ENCODE measurements at regions not wholly inside any gene's neighbourhood (a gene's known extent, or its start where the extent isn't known, plus 50 kb on each side); places are given as distances from the start of the nearest gene placed in this dataset.
A peak's percentile ranks its signal among the peaks of the same experiment; 100 is the strongest.

DNA sequence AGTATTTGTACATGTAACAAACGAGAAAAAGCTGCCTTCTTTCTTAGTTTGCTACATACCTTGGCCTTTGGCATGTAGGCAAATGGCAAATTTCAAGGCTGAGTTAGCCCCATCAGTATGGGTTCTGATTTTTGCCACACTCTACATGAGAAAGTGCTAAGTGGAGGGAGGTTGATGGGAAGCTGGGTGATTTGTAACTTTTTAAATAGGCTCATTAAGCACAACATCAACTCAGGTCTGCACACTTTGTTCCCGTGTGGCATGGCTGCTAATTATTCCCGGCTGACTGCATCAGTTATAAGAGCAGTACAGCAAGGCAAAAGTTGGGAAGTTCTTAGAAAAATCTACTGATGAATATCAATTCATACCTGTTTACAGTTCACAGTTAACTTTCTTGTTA lies 172.8 kb upstream of the MAP3K7 start:
- H3K4me1 Mint-ChIP-seq (ENCODE audit: low read depth, unreplicated experiment): no peaks in the 10 kb centered on the region
- no peak overlapping the region for H3K27ac Mint-ChIP-seq (ENCODE audit: unreplicated experiment)
- no peaks in the 10 kb centered on the region for H3K36me3 ChIP-seq (ENCODE audit: control insufficient read depth, insufficient read depth, low read length)
- H3K4me3 ChIP-seq (ENCODE audit: low read depth, low read length): no peak overlapping the region
- TF ChIP-seq CTCF (IDR thresholded peaks at IDR 0.05; ENCODE audit: insufficient read depth in 1 of 2, low read depth in 1 of 2, low read length in 1 of 2, severe bottlenecking in 1 of 2, unreplicated experiment in 1 of 2): no peak
- no peaks in the 10 kb centered on the region for H3K36me3 Mint-ChIP-seq (ENCODE audit: insufficient read depth, unreplicated experiment)
- intact Hi-C loops (cut with micrococcal nuclease; ENCODE audit: unreplicated experiment): no loop called here
- no peak overlapping the region for H3K4me3 Mint-ChIP-seq (ENCODE audit: unreplicated experiment)
- BruUV-seq (replicated peaks): no TSS peak
- H3K27me3 Mint-ChIP-seq (ENCODE audit: insufficient read depth, unreplicated experiment): no peaks in the 10 kb centered on the region
- POLR2A ChIA-PET: no interaction called here
- H3K27me3 ChIP-seq (replicated peaks; ENCODE audit: control insufficient read depth, insufficient read depth, low read length): no peaks in the 10 kb centered on the region
- DNase-seq: no peak
- H3K9me3 Mint-ChIP-seq (ENCODE audit: unreplicated experiment): no peaks in the 10 kb centered on the region
- CTCF ChIA-PET: no interaction called here
- no peaks in the 10 kb centered on the region for H3K4me1 ChIP-seq
- H3K9me3 ChIP-seq: no peaks in the 10 kb centered on the region

- DNase-seq: no peak
- Mint-ChIP-seq H3K27me3 (ENCODE audit: insufficient read depth, unreplicated experiment) (no peaks in the 10 kb centered on the region), H3K27ac (ENCODE audit: unreplicated experiment) (no peak overlapping the region), H3K36me3 (ENCODE audit: insufficient read depth, unreplicated experiment) (no peaks in the 10 kb centered on the region), H3K4me3 (ENCODE audit: unreplicated experiment) (no peak overlapping the region), H3K4me1 (ENCODE audit: low read depth, unreplicated experiment) (peaks cover 8% of the 10 kb centered on the region), H3K9me3 (ENCODE audit: unreplicated experiment) (no peaks in the 10 kb centered on the region)
- ChIA-PET CTCF (no interaction called here), POLR2A (no interaction called here)
- Histone ChIP-seq H3K4me1 (no peaks in the 10 kb centered on the region; the same call in 1 of the 2 replicates), H3K4me3 (ENCODE audit: low read depth, low read length) (no peak overlapping the region), H3K27me3 (replicated peaks; ENCODE audit: control insufficient read depth, insufficient read depth, low read length) (no peaks in the 10 kb centered on the region), H3K9me3 (no peaks in the 10 kb centered on the region), H3K36me3 (ENCODE audit: control insufficient read depth, insufficient read depth, low read length) (no peaks in the 10 kb centered on the region)
- TF ChIP-seq CTCF (IDR thresholded peaks at IDR 0.05; ENCODE audit: insufficient read depth in 1 of 2, low read depth in 1 of 2, low read length in 1 of 2, severe bottlenecking in 1 of 2, unreplicated experiment in 1 of 2): no peak
- no TSS peak for BruUV-seq (replicated peaks)
- intact Hi-C loops (cut with micrococcal nuclease; ENCODE audit: unreplicated experiment): no loop called here
Observed at GRCh38 chr6:90758741-90759140, 171.9 kb upstream of the MAP3K7 start.

- no peaks in the 10 kb centered on the region for H3K36me3 ChIP-seq (ENCODE audit: control insufficient read depth, insufficient read depth, low read length)
- no TSS peak for BruUV-seq (replicated peaks)
- H3K27me3 ChIP-seq (replicated peaks; ENCODE audit: control insufficient read depth, insufficient read depth, low read length): no peaks in the 10 kb centered on the region
- Mint-ChIP-seq H3K27ac (ENCODE audit: unreplicated experiment) (no peak overlapping the region), H3K36me3 (ENCODE audit: insufficient read depth, unreplicated experiment) (no peaks in the 10 kb centered on the region), H3K9me3 (ENCODE audit: unreplicated experiment) (no peaks in the 10 kb centered on the region), H3K4me1 (ENCODE audit: low read depth, unreplicated experiment) (peaks cover 14% of the 10 kb centered on the region), H3K27me3 (ENCODE audit: insufficient read depth, unreplicated experiment) (no peaks in the 10 kb centered on the region), H3K4me3 (ENCODE audit: unreplicated experiment) (peak overlapping the region; percentile 58)
- TF ChIP-seq CTCF (IDR thresholded peaks at IDR 0.05; ENCODE audit: insufficient read depth in 1 of 2, low read depth in 1 of 2, low read length in 1 of 2, severe bottlenecking in 1 of 2, unreplicated experiment in 1 of 2): no peak
- peaks cover 6% of the 10 kb centered on the region; the same call in 1 of the 2 replicates for H3K4me1 ChIP-seq
- H3K4me3 ChIP-seq (ENCODE audit: low read depth, low read length): no peak overlapping the region
- POLR2A ChIA-PET: no interaction called here
- CTCF ChIA-PET: no interaction called here
- intact Hi-C loops (cut with micrococcal nuclease; ENCODE audit: unreplicated experiment): loop anchor here (5.0 kb wide), 2 partner anchors 52 to 83 kb away; no protein-coding TSS in a partner anchor
- peak in 1 of 2 experiments; percentile 21 for DNase-seq
- no peaks in the 10 kb centered on the region for H3K9me3 ChIP-seq
Observed at GRCh38 chr6:90753820-90754643, 167.2 kb upstream of the MAP3K7 start.

Data from Caco-2 (cell line).